Germinal center (tissue), 1 donor: ENCODE measurements at regions not wholly inside any gene's neighbourhood (a gene's known extent, or its start where the extent isn't known, plus 50 kb on each side); places are given as distances from the start of the nearest gene placed in this dataset.
"Not testable (repeated sequence)": the region's sequence is repeated elsewhere in the genome, so short reads cannot be mapped to it uniquely, and the experiment has no call there.

ENCODE experiments used
- DNase-seq: peaks from one replicate; pipeline ENCODE4 v3.0.0; 2012; ENCODE audit warnings: mixed read lengths, low spot score

GRCh38 chr6:4655196-4656025, 120.8 kb upstream of the CDYL start:
- no peak for DNase-seq

- no peak for DNase-seq
These were observed 123.1 kb upstream of the CDYL start for GRCh38 chr6:4653141-4653540.

GRCh38 chr6:4651831-4652467, 124.3 kb upstream of the CDYL start:
- no peak for DNase-seq

GRCh38 chr6:4649728-4650127, 126.5 kb upstream of the CDYL start:
- no peak for DNase-seq

- no peak for DNase-seq
These were observed 128.5 kb upstream of the CDYL start for GRCh38 chr6:4647414-4648365.

GRCh38 chr6:4645713-4646360, 130.4 kb upstream of the CDYL start:
- DNase-seq = no peak

- DNase-seq = no peak
These were observed 131.2 kb upstream of the CDYL start for GRCh38 chr6:4644996-4645395.

- DNase-seq = no peak
These were observed 134.7 kb upstream of the CDYL start for GRCh38 chr6:4641461-4641860.

- DNase-seq = no peak
These were observed 136.1 kb upstream of the CDYL start for GRCh38 chr6:4640139-4640538.

GRCh38 chr6:4638641-4639040, 137.6 kb upstream of the CDYL start:
- no peak for DNase-seq

GRCh38 chr6:4637691-4638433, 138.3 kb upstream of the CDYL start:
- DNase-seq = no peak

GRCh38 chr6:4636881-4637224, 139.4 kb upstream of the CDYL start:
- DNase-seq = no peak

GRCh38 chr6:4636191-4636880, 139.9 kb upstream of the CDYL start:
- no peak for DNase-seq

GRCh38 chr6:4635666-4636065, 140.5 kb upstream of the CDYL start:
- DNase-seq = no peak

GRCh38 chr6:4632421-4632820, 143.8 kb upstream of the CDYL start:
- no peak for DNase-seq

GRCh38 chr6:4629789-4630188, 146.4 kb upstream of the CDYL start:
- DNase-seq = not testable (repeated sequence)

- DNase-seq = no peak
These were observed 150.6 kb upstream of the CDYL start for GRCh38 chr6:4625557-4625956.

GRCh38 chr6:4624726-4625125, 151.5 kb upstream of the CDYL start:
- DNase-seq = no peak

GRCh38 chr6:4620284-4621151, 155.7 kb upstream of the CDYL start:
- no peak for DNase-seq

- DNase-seq = no peak
These were observed 159.9 kb upstream of the CDYL start for GRCh38 chr6:4616311-4616710.
